ENCODE measurements at regions not wholly inside any gene's neighbourhood (a gene's known extent, or its start where the extent isn't known, plus 50 kb on each side); places are given as distances from the start of the nearest gene placed in this dataset.

GRCh38 chr2:2867397-2867979 lies 510.1 kb downstream of the EIPR1 start:
- no peak overlapping the region for H3K27ac Mint-ChIP-seq (ENCODE audit: unreplicated experiment)
- peaks cover 11% of the 10 kb centered on the region for H3K36me3 Mint-ChIP-seq (ENCODE audit: low read depth, unreplicated experiment)
- no peaks in the 10 kb centered on the region for H3K4me1 Mint-ChIP-seq (ENCODE audit: unreplicated experiment)
- DNase-seq (ENCODE audit: low spot score), result no peak
- peaks cover 4% of the 10 kb centered on the region for H3K9me3 Mint-ChIP-seq (ENCODE audit: unreplicated experiment)
- H3K27me3 Mint-ChIP-seq (ENCODE audit: unreplicated experiment), result peaks cover 4% of the 10 kb centered on the region
- no peak for TF ChIP-seq CTCF (IDR thresholded peaks at IDR 0.05; ENCODE audit: unreplicated experiment)
- no peak overlapping the region for H3K4me3 Mint-ChIP-seq (ENCODE audit: unreplicated experiment)

- Mint-ChIP-seq H3K4me3 (ENCODE audit: unreplicated experiment) (no peak overlapping the region), H3K9me3 (ENCODE audit: unreplicated experiment) (peaks cover 4% of the 10 kb centered on the region), H3K27ac (ENCODE audit: unreplicated experiment) (no peak overlapping the region), H3K27me3 (ENCODE audit: unreplicated experiment) (peaks cover 6% of the 10 kb centered on the region), H3K36me3 (ENCODE audit: low read depth, unreplicated experiment) (peaks cover 11% of the 10 kb centered on the region), H3K4me1 (ENCODE audit: unreplicated experiment) (no peaks in the 10 kb centered on the region)
- TF ChIP-seq CTCF (IDR thresholded peaks at IDR 0.05; ENCODE audit: unreplicated experiment), result no peak
- no peak for DNase-seq (ENCODE audit: low spot score)
Measured at GRCh38 chr2:2866459-2866858, 511.2 kb downstream of the EIPR1 start.

- Mint-ChIP-seq H3K4me3 (ENCODE audit: unreplicated experiment) (no peak overlapping the region), H3K27me3 (ENCODE audit: unreplicated experiment) (peaks cover 6% of the 10 kb centered on the region), H3K4me1 (ENCODE audit: unreplicated experiment) (no peaks in the 10 kb centered on the region), H3K27ac (ENCODE audit: unreplicated experiment) (no peak overlapping the region), H3K36me3 (ENCODE audit: low read depth, unreplicated experiment) (peaks cover 7% of the 10 kb centered on the region), H3K9me3 (ENCODE audit: unreplicated experiment) (peaks cover 4% of the 10 kb centered on the region)
- DNase-seq (ENCODE audit: low spot score), result no peak
- TF ChIP-seq CTCF (IDR thresholded peaks at IDR 0.05; ENCODE audit: unreplicated experiment), result no peak
Measured at GRCh38 chr2:2862386-2862785, 515.2 kb downstream of the EIPR1 start.

- Mint-ChIP-seq H3K27ac (ENCODE audit: unreplicated experiment) (no peak overlapping the region), H3K36me3 (ENCODE audit: low read depth, unreplicated experiment) (peaks cover 7% of the 10 kb centered on the region), H3K4me1 (ENCODE audit: unreplicated experiment) (no peaks in the 10 kb centered on the region), H3K9me3 (ENCODE audit: unreplicated experiment) (peaks cover 4% of the 10 kb centered on the region), H3K27me3 (ENCODE audit: unreplicated experiment) (peaks cover 5% of the 10 kb centered on the region), H3K4me3 (ENCODE audit: unreplicated experiment) (no peak overlapping the region)
- no peak for TF ChIP-seq CTCF (IDR thresholded peaks at IDR 0.05; ENCODE audit: unreplicated experiment)
- no peak for DNase-seq (ENCODE audit: low spot score)
Measured at GRCh38 chr2:2861666-2862240, 515.9 kb downstream of the EIPR1 start.

- DNase-seq (ENCODE audit: low spot score), result no peak
- TF ChIP-seq CTCF (IDR thresholded peaks at IDR 0.05; ENCODE audit: unreplicated experiment), result no peak
- Mint-ChIP-seq H3K27me3 (ENCODE audit: unreplicated experiment) (peaks cover 2% of the 10 kb centered on the region), H3K4me1 (ENCODE audit: unreplicated experiment) (no peaks in the 10 kb centered on the region), H3K27ac (ENCODE audit: unreplicated experiment) (no peak overlapping the region), H3K4me3 (ENCODE audit: unreplicated experiment) (no peak overlapping the region), H3K9me3 (ENCODE audit: unreplicated experiment) (no peaks in the 10 kb centered on the region), H3K36me3 (ENCODE audit: low read depth, unreplicated experiment) (peaks cover 4% of the 10 kb centered on the region)
Measured at GRCh38 chr2:2860589-2861300, 516.9 kb downstream of the EIPR1 start.

All from endothelial cell (in vitro differentiated cells).